ENCODE measurements at regions not wholly inside any gene's neighbourhood (a gene's known extent, or its start where the extent isn't known, plus 50 kb on each side); places are given as distances from the start of the nearest gene placed in this dataset.
A peak's percentile ranks its signal among the peaks of the same experiment; 100 is the strongest.

- H3K36me3 ChIP-seq (ENCODE audit: control insufficient read depth in 4 of 4, insufficient read depth in 4 of 4, low read length in 4 of 4), result no peaks in the 10 kb centered on the region
- WGBS, 2 donors, result 69 to 82% methylated on average over 2 of the region's 2 CpGs
- peaks cover 0 to 23% (median 3%) of the 10 kb centered on the region in 4 donors for H3K9me3 ChIP-seq (ENCODE audit: control insufficient read depth in 4 of 4, insufficient read depth in 3 of 4, low read length in 3 of 4)
- H3K27me3 ChIP-seq (ENCODE audit: control insufficient read depth in 3 of 3, insufficient read depth in 3 of 3, low read length in 2 of 3), result no peaks in the 10 kb centered on the region
- ATAC-seq (ENCODE audit: insufficient read depth, low FRiP score) (no peak), DNase-seq (no peak)
- no peak overlapping the region for H3K27ac ChIP-seq (ENCODE audit: low read depth in 1 of 2, low read length in 1 of 2)
- no peak for TF ChIP-seq CTCF (IDR thresholded peaks at IDR 0.05; ENCODE audit: control extremely low read depth, extremely low read depth)
- no peak overlapping the region for H3K4me3 ChIP-seq
- no peak overlapping the region for H3K9ac ChIP-seq (ENCODE audit: insufficient read depth in 1 of 2, low read length in 2 of 2)
- no peaks in the 10 kb centered on the region for H3K4me1 ChIP-seq (ENCODE audit: control insufficient read depth in 5 of 5, insufficient read depth in 5 of 5, low read length in 5 of 5)
Observed at GRCh38 chr21:22728091-22728490, 1729.9 kb downstream of the NCAM2 start.

DNA sequence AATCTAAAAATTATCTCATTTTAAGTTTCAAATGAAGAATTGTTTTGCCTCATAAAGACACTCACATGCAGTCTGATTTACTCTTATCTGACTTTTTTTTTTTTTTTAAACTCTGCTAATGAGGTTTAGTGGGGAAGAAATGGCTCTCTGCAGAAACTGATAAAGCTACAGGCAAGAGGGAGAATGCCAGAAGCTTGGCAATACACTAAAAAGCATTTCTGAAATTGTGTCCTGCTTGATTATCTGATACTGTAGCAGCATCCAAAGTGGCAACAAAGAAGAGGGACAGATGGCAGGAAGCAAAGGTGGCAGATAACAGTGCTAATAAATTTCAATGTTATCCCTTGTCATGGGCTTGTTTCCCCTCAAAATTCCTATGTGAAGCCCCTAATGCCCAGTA lies 1744.9 kb downstream of the NCAM2 start:
- no peak for ATAC-seq (ENCODE audit: insufficient read depth, low FRiP score)
- no peak overlapping the region for H3K9ac ChIP-seq (ENCODE audit: insufficient read depth in 1 of 2, low read length in 2 of 2)
- no peaks in the 10 kb centered on the region for H3K27me3 ChIP-seq (ENCODE audit: control insufficient read depth in 3 of 3, insufficient read depth in 3 of 3, low read length in 2 of 3)
- H3K4me3 ChIP-seq, result no peak overlapping the region
- peak in 2 of 3 donors; percentile 4 to 8 for DNase-seq
- H3K27ac ChIP-seq (ENCODE audit: low read depth in 1 of 2, low read length in 1 of 2), result no peak overlapping the region
- no peaks in the 10 kb centered on the region for H3K4me1 ChIP-seq (ENCODE audit: control insufficient read depth in 5 of 5, insufficient read depth in 5 of 5, low read length in 5 of 5)
- no peak for TF ChIP-seq CTCF (IDR thresholded peaks at IDR 0.05; ENCODE audit: control extremely low read depth, extremely low read depth)
- peaks cover 0 to 2% (median 0%) of the 10 kb centered on the region in 4 donors for H3K9me3 ChIP-seq (ENCODE audit: control insufficient read depth in 4 of 4, insufficient read depth in 3 of 4, low read length in 3 of 4)
- H3K36me3 ChIP-seq (ENCODE audit: control insufficient read depth in 4 of 4, insufficient read depth in 4 of 4, low read length in 4 of 4), result no peaks in the 10 kb centered on the region

DNA sequence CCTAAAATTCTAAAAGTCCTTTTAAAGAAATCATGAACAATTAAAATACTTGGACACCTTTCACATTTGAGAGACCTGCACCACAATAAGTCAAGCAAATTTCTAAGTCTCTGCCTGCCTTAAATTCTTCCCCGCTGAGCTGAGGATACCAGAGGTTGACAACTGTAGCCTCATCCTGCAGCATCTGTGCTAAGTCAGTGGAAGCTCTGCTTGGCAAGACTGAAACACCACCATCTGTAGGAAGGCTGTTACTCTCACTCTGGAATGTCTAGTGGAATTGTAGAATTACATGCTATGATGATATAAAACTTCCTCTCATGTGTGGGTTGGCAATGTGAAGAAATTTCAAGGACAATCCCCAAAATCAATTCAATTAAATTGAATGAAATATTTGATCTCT lies 1756.5 kb downstream of the NCAM2 start:
- no peaks in the 10 kb centered on the region for H3K4me1 ChIP-seq (ENCODE audit: control insufficient read depth in 5 of 5, insufficient read depth in 5 of 5, low read length in 5 of 5)
- ATAC-seq (ENCODE audit: insufficient read depth, low FRiP score), result no peak
- no peak overlapping the region for H3K9ac ChIP-seq (ENCODE audit: insufficient read depth in 1 of 2, low read length in 2 of 2)
- H3K9me3 ChIP-seq (ENCODE audit: control insufficient read depth in 4 of 4, insufficient read depth in 3 of 4, low read length in 3 of 4), result no peaks in the 10 kb centered on the region
- H3K4me3 ChIP-seq, result no peak overlapping the region
- TF ChIP-seq CTCF (IDR thresholded peaks at IDR 0.05; ENCODE audit: control extremely low read depth, extremely low read depth), result no peak
- H3K36me3 ChIP-seq (ENCODE audit: control insufficient read depth in 4 of 4, insufficient read depth in 4 of 4, low read length in 4 of 4), result no peaks in the 10 kb centered on the region
- DNase-seq, result peak in 1 of 3 donors; percentile 13
- H3K27ac ChIP-seq (ENCODE audit: low read depth in 1 of 2, low read length in 1 of 2), result no peak overlapping the region
- 73 to 74% methylated on average over 1 of the region's 1 CpG for WGBS, 2 donors
- H3K27me3 ChIP-seq (ENCODE audit: control insufficient read depth in 3 of 3, insufficient read depth in 3 of 3, low read length in 2 of 3), result no peaks in the 10 kb centered on the region

- Histone ChIP-seq H3K27ac (ENCODE audit: low read depth in 1 of 2, low read length in 1 of 2) (no peak overlapping the region), H3K36me3 (ENCODE audit: control insufficient read depth in 4 of 4, insufficient read depth in 4 of 4, low read length in 4 of 4) (no peaks in the 10 kb centered on the region), H3K27me3 (ENCODE audit: control insufficient read depth in 3 of 3, insufficient read depth in 3 of 3, low read length in 2 of 3) (no peaks in the 10 kb centered on the region), H3K4me1 (ENCODE audit: control insufficient read depth in 5 of 5, insufficient read depth in 5 of 5, low read length in 5 of 5) (no peaks in the 10 kb centered on the region), H3K4me3 (no peak overlapping the region), H3K9ac (ENCODE audit: insufficient read depth in 1 of 2, low read length in 2 of 2) (no peak overlapping the region), H3K9me3 (ENCODE audit: control insufficient read depth in 4 of 4, insufficient read depth in 3 of 4, low read length in 3 of 4) (no peaks in the 10 kb centered on the region)
- 82 to 95% methylated on average over 1 of the region's 1 CpG for WGBS, 2 donors
- TF ChIP-seq CTCF (IDR thresholded peaks at IDR 0.05; ENCODE audit: control extremely low read depth, extremely low read depth), result no peak
- ATAC-seq (ENCODE audit: insufficient read depth, low FRiP score) (no peak), DNase-seq (no peak)
Observed at GRCh38 chr21:22758478-22758877, 1760.3 kb downstream of the NCAM2 start.

Data from lung (tissue), 11 donors.